ENCODE measurements at regions not wholly inside any gene's neighbourhood (a gene's known extent, or its start where the extent isn't known, plus 50 kb on each side); places are given as distances from the start of the nearest gene placed in this dataset.

- no peak for TF ChIP-seq CTCF (IDR thresholded peaks at IDR 0.05; ENCODE audit: low read depth, low read length, missing control alignments)
- no peak overlapping the region for H3K4me3 ChIP-seq (ENCODE audit: low read depth, low read length)
- no peak for DNase-seq (ENCODE audit: low read depth)
These were observed 1080.7 kb downstream of the TRHDE start for GRCh38 chr12:73352826-73353225.

GRCh38 chr12:73361156-73361863 lies 1089.1 kb downstream of the TRHDE start:
- no peak overlapping the region for H3K4me3 ChIP-seq (ENCODE audit: low read depth, low read length)
- DNase-seq (ENCODE audit: low read depth): no peak
- TF ChIP-seq CTCF (IDR thresholded peaks at IDR 0.05; ENCODE audit: low read depth, low read length, missing control alignments): no peak

GRCh38 chr12:73361864-73362230 lies 1089.7 kb downstream of the TRHDE start:
- no peak overlapping the region for H3K4me3 ChIP-seq (ENCODE audit: low read depth, low read length)
- TF ChIP-seq CTCF (IDR thresholded peaks at IDR 0.05; ENCODE audit: low read depth, low read length, missing control alignments): no peak
- no peak for DNase-seq (ENCODE audit: low read depth)

- no peak overlapping the region for H3K4me3 ChIP-seq (ENCODE audit: low read depth, low read length)
- DNase-seq (ENCODE audit: low read depth): no peak
- TF ChIP-seq CTCF (IDR thresholded peaks at IDR 0.05; ENCODE audit: low read depth, low read length, missing control alignments): no peak
These were observed 1090.5 kb downstream of the TRHDE start for GRCh38 chr12:73362666-73363065.

GRCh38 chr12:73372856-73373255 lies 1100.7 kb downstream of the TRHDE start:
- TF ChIP-seq CTCF (IDR thresholded peaks at IDR 0.05; ENCODE audit: low read depth, low read length, missing control alignments): no peak
- H3K4me3 ChIP-seq (ENCODE audit: low read depth, low read length): no peak overlapping the region
- no peak for DNase-seq (ENCODE audit: low read depth)

- DNase-seq (ENCODE audit: low read depth): no peak
- no peak for TF ChIP-seq CTCF (IDR thresholded peaks at IDR 0.05; ENCODE audit: low read depth, low read length, missing control alignments)
- H3K4me3 ChIP-seq (ENCODE audit: low read depth, low read length): no peak overlapping the region
These were observed 1102.2 kb downstream of the TRHDE start for GRCh38 chr12:73374360-73374759.

GRCh38 chr12:73383584-73384222 lies 1111.5 kb downstream of the TRHDE start:
- TF ChIP-seq CTCF (IDR thresholded peaks at IDR 0.05; ENCODE audit: low read depth, low read length, missing control alignments): no peak
- no peak overlapping the region for H3K4me3 ChIP-seq (ENCODE audit: low read depth, low read length)
- DNase-seq (ENCODE audit: low read depth): no peak
